A673 (cell line): ENCODE measurements at regions not wholly inside any gene's neighbourhood (a gene's known extent, or its start where the extent isn't known, plus 50 kb on each side); places are given as distances from the start of the nearest gene placed in this dataset.

Experiments used
- BruUV-seq: library from RNA; stranded (reverse); fragments of 400-500 nt; replicated peaks from 2 replicates; lab custom pipeline; 2021; lab: Mats Ljungman, UMichigan
- CTCF ChIA-PET: fragments of 300-600 bp; sonication (Branson Sonifier 250); formaldehyde crosslinking; loops from one replicate; lab custom pipeline; 2022; ENCODE audit warnings: antibody characterized with exemption; lab: Charles Lee
- POLR2A ChIA-PET: fragments of 300-600 bp; sonication (Branson Sonifier 250); formaldehyde crosslinking; loops from one replicate; lab custom pipeline; 2022; ENCODE audit warnings: antibody characterized with exemption; ENCODE audit not compliant: low non-redundant PET; lab: Charles Lee
- DNase-seq: peaks from one replicate; pipeline ENCODE4 v3.0.0-alpha.2; 2015; ENCODE audit warnings: low spot score
- H3K27ac ChIP-seq: fragments of 200-600 bp; sonication (generic); 2 replicates; pipeline ENCODE4 v1.5.1; 2016; ENCODE audit warnings: mixed run types, low read depth, mild to moderate bottlenecking, mixed read lengths, antibody characterized with exemption, low read length; ENCODE audit not compliant: poor library complexity, severe bottlenecking
- H3K27me3 ChIP-seq: fragments of 200-600 bp; sonication (generic); replicated peaks from 2 replicates; pipeline ENCODE4 v1.6.1; 2017; ENCODE audit warnings: mixed run types, low read depth, mild to moderate bottlenecking, mixed read lengths, antibody characterized with exemption, low read length; ENCODE audit not compliant: insufficient read depth, poor library complexity
- H3K36me3 ChIP-seq: fragments of 200-600 bp; sonication (generic); 2 replicates; pipeline ENCODE4 v1.6.1; 2016; ENCODE audit warnings: mixed run types, mild to moderate bottlenecking, mixed read lengths, antibody characterized with exemption, low read length; ENCODE audit not compliant: insufficient read depth, poor library complexity, severe bottlenecking
- H3K4me1 ChIP-seq: fragments of 200-600 bp; sonication (generic); 2 replicates; pipeline ENCODE4 v1.6.1; 2017; ENCODE audit warnings: mixed run types, mild to moderate bottlenecking, mixed read lengths, antibody characterized with exemption, low read length; ENCODE audit not compliant: insufficient read depth, poor library complexity, severe bottlenecking
- H3K4me3 ChIP-seq: fragments of 200-600 bp; sonication (generic); 2 replicates; pipeline ENCODE4 v1.5.1; 2016; ENCODE audit warnings: low read depth, mixed run types, mild to moderate bottlenecking, mixed read lengths, low read length; ENCODE audit not compliant: poor library complexity, severe bottlenecking
- H3K9me3 ChIP-seq: fragments of 200-600 bp; sonication (generic); 2 replicates; pipeline ENCODE4 v1.6.1; 2016; ENCODE audit warnings: mixed run types, low read depth, mild to moderate bottlenecking, mixed read lengths, antibody characterized with exemption, low read length; ENCODE audit not compliant: poor library complexity, severe bottlenecking
- EZH2 ChIP-seq: fragments of 200-600 bp; sonication (generic); IDR thresholded peaks from 2 replicates; pipeline ENCODE4 v1.6.1; 2017; ENCODE audit warnings: borderline replicate concordance, low read depth, mild to moderate bottlenecking, mixed read lengths, antibody characterized with exemption, low read length; ENCODE audit not compliant: poor library complexity, severe bottlenecking
- intact Hi-C: fragments of 100-400 bp; cut with micrococcal nuclease; formaldehyde crosslinking; loops from one replicate; pipeline ENCODE4 v1.10.0; 2022; ENCODE audit not compliant: unreplicated experiment
- TF ChIP-seq, protein P1 (sequence below): fragments of 300-800, 200-600 bp; sonication (generic); conservative IDR thresholded peaks from 2 replicates; pipeline ENCODE4 v1.5.1; 2017; ENCODE audit warnings: low read depth, mild to moderate bottlenecking, antibody characterized with exemption, low read length, moderate library complexity, mixed read lengths

DNA sequence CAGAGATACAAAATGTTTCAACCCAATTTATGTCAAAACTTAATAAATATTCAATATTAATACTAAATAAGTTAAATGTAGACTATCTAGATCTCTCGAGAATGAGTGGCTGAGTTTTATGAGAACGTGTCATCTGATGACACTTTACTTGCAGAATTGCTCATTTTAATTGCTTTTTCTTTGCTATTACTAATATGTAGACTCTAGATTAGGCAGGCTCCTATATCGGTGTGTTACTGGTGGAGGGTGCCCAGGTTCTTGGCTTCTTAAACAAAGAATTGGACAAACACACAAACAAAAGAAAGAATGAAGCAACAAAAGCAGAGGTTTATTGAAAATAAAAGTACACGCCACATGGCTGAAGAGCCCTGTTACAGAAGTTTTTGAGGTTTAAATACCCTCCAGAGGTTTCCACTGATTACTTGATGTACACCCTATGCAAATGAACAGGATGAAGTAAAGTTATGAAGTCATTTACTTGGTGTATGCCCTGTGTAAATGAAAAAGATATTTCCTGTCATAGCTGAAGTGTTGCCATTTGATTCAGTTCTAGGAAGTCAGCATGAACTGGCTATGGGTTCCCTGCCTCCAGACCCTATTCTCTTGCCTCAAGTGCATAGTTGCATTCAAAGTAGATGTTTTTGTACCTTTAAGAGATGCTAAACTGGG lies 122.9 kb upstream of the ITGA4 start:
- TF ChIP-seq, protein P1, sequence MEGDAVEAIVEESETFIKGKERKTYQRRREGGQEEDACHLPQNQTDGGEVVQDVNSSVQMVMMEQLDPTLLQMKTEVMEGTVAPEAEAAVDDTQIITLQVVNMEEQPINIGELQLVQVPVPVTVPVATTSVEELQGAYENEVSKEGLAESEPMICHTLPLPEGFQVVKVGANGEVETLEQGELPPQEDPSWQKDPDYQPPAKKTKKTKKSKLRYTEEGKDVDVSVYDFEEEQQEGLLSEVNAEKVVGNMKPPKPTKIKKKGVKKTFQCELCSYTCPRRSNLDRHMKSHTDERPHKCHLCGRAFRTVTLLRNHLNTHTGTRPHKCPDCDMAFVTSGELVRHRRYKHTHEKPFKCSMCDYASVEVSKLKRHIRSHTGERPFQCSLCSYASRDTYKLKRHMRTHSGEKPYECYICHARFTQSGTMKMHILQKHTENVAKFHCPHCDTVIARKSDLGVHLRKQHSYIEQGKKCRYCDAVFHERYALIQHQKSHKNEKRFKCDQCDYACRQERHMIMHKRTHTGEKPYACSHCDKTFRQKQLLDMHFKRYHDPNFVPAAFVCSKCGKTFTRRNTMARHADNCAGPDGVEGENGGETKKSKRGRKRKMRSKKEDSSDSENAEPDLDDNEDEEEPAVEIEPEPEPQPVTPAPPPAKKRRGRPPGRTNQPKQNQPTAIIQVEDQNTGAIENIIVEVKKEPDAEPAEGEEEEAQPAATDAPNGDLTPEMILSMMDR = no peak
- no peak for TF ChIP-seq EZH2
- H3K36me3 ChIP-seq = no peaks in the 10 kb centered on the region
- H3K27me3 ChIP-seq = no peaks in the 10 kb centered on the region
- no peak for DNase-seq
- no TSS peak for BruUV-seq
- CTCF ChIA-PET = no interaction called here
- no peaks in the 10 kb centered on the region for H3K9me3 ChIP-seq
- no peak overlapping the region for H3K27ac ChIP-seq
- H3K4me3 ChIP-seq = no peak overlapping the region
- H3K4me1 ChIP-seq = no peaks in the 10 kb centered on the region
- POLR2A ChIA-PET = no interaction called here
- intact Hi-C loops = no loop called here

DNA sequence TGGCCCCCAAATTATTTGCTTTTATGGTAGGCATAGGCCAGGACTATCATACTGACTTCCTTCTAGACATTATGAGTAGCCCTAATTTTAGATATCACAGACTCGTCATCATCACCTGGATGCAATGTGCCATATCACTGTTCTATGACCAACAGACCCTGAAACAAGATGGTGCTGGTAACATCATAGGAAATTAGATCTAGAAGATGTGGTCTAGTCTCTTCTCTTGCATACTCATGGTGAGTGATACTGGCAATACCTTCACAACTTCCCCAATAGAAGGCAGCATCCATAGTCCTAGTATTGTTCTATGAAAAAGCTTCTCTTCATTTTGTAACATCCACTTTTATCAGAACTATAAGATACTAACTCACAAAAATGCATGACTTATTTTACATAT lies 116.3 kb upstream of the ITGA4 start:
- POLR2A ChIA-PET = no interaction called here
- TF ChIP-seq EZH2 = no peak
- TF ChIP-seq, protein P1 = no peak
- intact Hi-C loops = no loop called here

DNA sequence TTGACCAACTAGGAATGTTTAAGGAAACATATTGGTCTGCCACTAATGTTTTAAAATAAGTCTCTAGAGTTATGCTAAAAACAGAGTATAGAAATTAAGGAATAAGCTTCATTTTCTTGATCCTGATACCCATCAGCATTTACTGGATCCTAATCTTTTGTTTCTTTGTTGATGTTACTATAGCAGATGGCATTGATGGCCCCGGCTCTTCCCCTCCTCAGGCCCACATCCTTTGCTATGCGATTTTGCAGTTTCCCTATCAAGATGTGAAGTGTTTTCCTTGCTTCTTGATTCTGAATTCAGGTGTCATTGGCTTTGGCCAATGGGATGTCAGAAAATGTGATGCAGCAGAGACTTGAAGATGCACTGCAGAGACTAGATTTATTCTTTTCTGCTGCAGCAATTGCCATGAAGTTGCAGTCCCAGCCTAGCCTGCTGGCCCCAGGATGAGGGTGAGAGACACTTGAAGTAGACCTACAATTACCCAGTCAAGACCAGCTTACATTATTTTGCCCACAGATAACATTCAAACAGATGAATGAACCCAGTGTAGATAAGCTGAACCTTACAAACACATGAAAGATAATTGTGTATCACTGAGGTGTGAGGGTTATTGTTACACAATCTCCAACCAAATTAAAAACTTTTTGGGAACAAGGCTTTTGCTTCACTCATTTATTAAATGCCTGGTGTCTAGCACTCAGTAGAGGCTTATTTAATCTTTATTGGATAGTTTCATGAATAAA lies 115.2 kb upstream of the ITGA4 start:
- Histone ChIP-seq H3K9me3 (no peaks in the 10 kb centered on the region), H3K27ac (no peak overlapping the region), H3K4me3 (no peak overlapping the region), H3K4me1 (no peaks in the 10 kb centered on the region), H3K36me3 (no peaks in the 10 kb centered on the region), H3K27me3 (no peaks in the 10 kb centered on the region)
- no TSS peak for BruUV-seq
- intact Hi-C loops = no loop called here
- TF ChIP-seq, protein P1 = no peak
- ChIA-PET POLR2A (no interaction called here), CTCF (no interaction called here)
- no peak for DNase-seq

More for the DNA sequence above, 116.3 kb upstream of the ITGA4 start:
- Histone ChIP-seq H3K9me3 (no peaks in the 10 kb centered on the region), H3K27ac (no peak overlapping the region), H3K36me3 (no peaks in the 10 kb centered on the region), H3K4me3 (no peak overlapping the region), H3K4me1 (no peaks in the 10 kb centered on the region), H3K27me3 (no peaks in the 10 kb centered on the region)
- CTCF ChIA-PET = no interaction called here
- no peak for DNase-seq
- no TSS peak for BruUV-seq
